ENCODE measurements at regions not wholly inside any gene's neighbourhood (a gene's known extent, or its start where the extent isn't known, plus 50 kb on each side); places are given as distances from the start of the nearest gene placed in this dataset.

- no peak for TF ChIP-seq CTCF (IDR thresholded peaks at IDR 0.05)
- no peak for TF ChIP-seq POLR2A (IDR thresholded peaks at IDR 0.05)
Measured at GRCh38 chr14:86619726-86620125, 1089.8 kb downstream of the FLRT2 start.

All from esophagus squamous epithelium (tissue), 4 donors.